Karpas-422 (cell line): ENCODE measurements at regions not wholly inside any gene's neighbourhood (a gene's known extent, or its start where the extent isn't known, plus 50 kb on each side); places are given as distances from the start of the nearest gene placed in this dataset.
"Not testable (repeated sequence)": the region's sequence is repeated elsewhere in the genome, so short reads cannot be mapped to it uniquely, and the experiment has no call there.

ENCODE experiments used
- DNase-seq: peaks from one replicate; pipeline ENCODE4 v3.0.0-alpha.2; 2015
- H2AFZ ChIP-seq: fragments of 200-600 bp; sonication (generic); 2 replicates; pipeline ENCODE4 v1.6.1; 2014; ENCODE audit warnings: antibody characterized with exemption, low read length, mixed read lengths
- H3K27ac ChIP-seq: fragments of 200-600 bp; sonication (generic); 2 replicates; pipeline ENCODE4 v1.5.1; 2014; ENCODE audit warnings: mild to moderate bottlenecking, low read length, moderate library complexity
- H3K27me3 ChIP-seq: fragments of 200-600 bp; sonication (generic); 2 replicates; pipeline ENCODE4 v1.6.1; 2014; ENCODE audit warnings: low read length, mixed read lengths
- H3K36me3 ChIP-seq: fragments of 200-600 bp; sonication (generic); 2 replicates; pipeline ENCODE4 v1.6.1; 2014; ENCODE audit warnings: low read length, mixed read lengths; ENCODE audit not compliant: insufficient read depth
- H3K4me1 ChIP-seq: fragments of 200-600 bp; sonication (generic); 2 replicates; pipeline ENCODE4 v1.6.1; 2014; ENCODE audit warnings: mild to moderate bottlenecking, low read length, mixed read lengths
- H3K4me2 ChIP-seq: fragments of 200-600 bp; sonication (generic); 2 replicates; pipeline ENCODE4 v1.6.1; 2014; ENCODE audit warnings: low read length, low read depth, mild to moderate bottlenecking; ENCODE audit not compliant: poor library complexity, severe bottlenecking
- H3K4me3 ChIP-seq: fragments of 200-600 bp; sonication (generic); 2 replicates; pipeline ENCODE4 v1.5.1; 2014; ENCODE audit warnings: mild to moderate bottlenecking, antibody characterized with exemption, low read length, mixed read lengths
- H3K79me2 ChIP-seq: fragments of 200-600 bp; sonication (generic); 2 replicates; pipeline ENCODE4 v1.6.1; 2014; ENCODE audit warnings: mild to moderate bottlenecking, low read length, mixed read lengths
- H3K9ac ChIP-seq: fragments of 200-600 bp; sonication (generic); 2 replicates; pipeline ENCODE4 v1.6.0; 2014; ENCODE audit warnings: low read length
- H3K9me2 ChIP-seq: fragments of 200-600 bp; sonication (generic), shearing (Covaris generic); replicated peaks from 2 replicates; pipeline ENCODE4 v1.6.0; 2014; ENCODE audit warnings: mild to moderate bottlenecking, low read length, moderate library complexity; ENCODE audit not compliant: insufficient read depth
- H3K9me3 ChIP-seq: fragments of 300-700, 200-600 bp; sonication (generic); 2 replicates; pipeline ENCODE4 v1.6.1; 2014; ENCODE audit warnings: low read length, mixed read lengths
- H4K20me1 ChIP-seq: fragments of 200-600 bp; sonication (generic); 2 replicates; pipeline ENCODE4 v1.6.1; 2014; ENCODE audit warnings: mild to moderate bottlenecking, antibody characterized with exemption, low read length, low read depth; ENCODE audit not compliant: insufficient read depth

GRCh38 chr21:10359120-10359519 is 162.3 kb upstream of the TPTE start:
- not testable (repeated sequence) for H3K9me2 ChIP-seq, H3K79me2 ChIP-seq, H3K4me3 ChIP-seq, H3K4me2 ChIP-seq, DNase-seq, H3K9ac ChIP-seq, H3K27ac ChIP-seq, H2AFZ ChIP-seq, H3K27me3 ChIP-seq, H3K36me3 ChIP-seq, H3K4me1 ChIP-seq, H4K20me1 ChIP-seq
- peaks cover 52% of the 10 kb centered on the region for H3K9me3 ChIP-seq

GRCh38 chr21:10359911-10360310 is 161.5 kb upstream of the TPTE start:
- H3K9me2 ChIP-seq, H3K4me2 ChIP-seq, H3K27me3 ChIP-seq, H3K36me3 ChIP-seq, DNase-seq, H4K20me1 ChIP-seq, H2AFZ ChIP-seq, H3K27ac ChIP-seq, H3K79me2 ChIP-seq, H3K4me3 ChIP-seq, H3K4me1 ChIP-seq, H3K9ac ChIP-seq: not testable (repeated sequence)
- H3K9me3 ChIP-seq = peaks cover 50% of the 10 kb centered on the region

- not testable (repeated sequence) for DNase-seq, H2AFZ ChIP-seq, H3K79me2 ChIP-seq, H3K27me3 ChIP-seq, H3K9ac ChIP-seq, H3K9me2 ChIP-seq, H3K27ac ChIP-seq, H3K4me1 ChIP-seq, H3K4me3 ChIP-seq, H3K4me2 ChIP-seq, H3K36me3 ChIP-seq, H4K20me1 ChIP-seq
- peaks cover 43% of the 10 kb centered on the region for H3K9me3 ChIP-seq
Observed at GRCh38 chr21:10361214-10361736, 160.1 kb upstream of the TPTE start.

GRCh38 chr21:10362816-10363215 is 158.6 kb upstream of the TPTE start:
- DNase-seq, H3K27ac ChIP-seq, H3K9ac ChIP-seq, H3K9me2 ChIP-seq, H3K4me3 ChIP-seq, H3K36me3 ChIP-seq, H3K4me1 ChIP-seq, H3K79me2 ChIP-seq, H2AFZ ChIP-seq, H3K4me2 ChIP-seq, H3K27me3 ChIP-seq, H4K20me1 ChIP-seq: not testable (repeated sequence)
- peaks cover 36% of the 10 kb centered on the region for H3K9me3 ChIP-seq

- H3K36me3 ChIP-seq, H3K9ac ChIP-seq, H3K4me3 ChIP-seq, H3K4me1 ChIP-seq, H3K27ac ChIP-seq, H3K9me2 ChIP-seq, H3K4me2 ChIP-seq, H4K20me1 ChIP-seq, H2AFZ ChIP-seq, H3K79me2 ChIP-seq, H3K27me3 ChIP-seq: not testable (repeated sequence)
- H3K9me3 ChIP-seq = peaks cover 32% of the 10 kb centered on the region
- peak; percentile 40 for DNase-seq
Observed at GRCh38 chr21:10363321-10363720, 158.1 kb upstream of the TPTE start.

- H3K9me2 ChIP-seq, H3K36me3 ChIP-seq, H3K9ac ChIP-seq, H3K4me2 ChIP-seq, H4K20me1 ChIP-seq, DNase-seq, H3K4me3 ChIP-seq, H3K27me3 ChIP-seq, H3K4me1 ChIP-seq, H3K27ac ChIP-seq, H3K79me2 ChIP-seq, H2AFZ ChIP-seq: not testable (repeated sequence)
- peaks cover 18% of the 10 kb centered on the region for H3K9me3 ChIP-seq
Observed at GRCh38 chr21:10366210-10366609, 155.2 kb upstream of the TPTE start.

GRCh38 chr21:10367586-10367985 is 153.8 kb upstream of the TPTE start:
- not testable (repeated sequence) for H3K9me2 ChIP-seq, H3K4me3 ChIP-seq, H2AFZ ChIP-seq, H3K9me3 ChIP-seq, H3K36me3 ChIP-seq, H3K4me2 ChIP-seq, H3K9ac ChIP-seq, H3K27me3 ChIP-seq, DNase-seq, H3K4me1 ChIP-seq, H4K20me1 ChIP-seq, H3K79me2 ChIP-seq, H3K27ac ChIP-seq

- H3K36me3 ChIP-seq, H3K27me3 ChIP-seq, H3K4me2 ChIP-seq, H2AFZ ChIP-seq, H4K20me1 ChIP-seq, H3K9me2 ChIP-seq, H3K9ac ChIP-seq, H3K4me1 ChIP-seq, H3K27ac ChIP-seq, H3K4me3 ChIP-seq, H3K79me2 ChIP-seq, H3K9me3 ChIP-seq: not testable (repeated sequence)
- DNase-seq = peak; percentile 40
Observed at GRCh38 chr21:10368323-10368798, 153.0 kb upstream of the TPTE start.

GRCh38 chr21:10369289-10369688 is 152.1 kb upstream of the TPTE start:
- H3K9me3 ChIP-seq, H3K36me3 ChIP-seq, H2AFZ ChIP-seq, H3K9me2 ChIP-seq, H3K4me2 ChIP-seq, H4K20me1 ChIP-seq, H3K27ac ChIP-seq, H3K4me1 ChIP-seq, H3K27me3 ChIP-seq, H3K4me3 ChIP-seq, H3K79me2 ChIP-seq, H3K9ac ChIP-seq, DNase-seq: not testable (repeated sequence)
